ENCODE measurements at regions not wholly inside any gene's neighbourhood (a gene's known extent, or its start where the extent isn't known, plus 50 kb on each side); places are given as distances from the start of the nearest gene placed in this dataset.

DNA sequence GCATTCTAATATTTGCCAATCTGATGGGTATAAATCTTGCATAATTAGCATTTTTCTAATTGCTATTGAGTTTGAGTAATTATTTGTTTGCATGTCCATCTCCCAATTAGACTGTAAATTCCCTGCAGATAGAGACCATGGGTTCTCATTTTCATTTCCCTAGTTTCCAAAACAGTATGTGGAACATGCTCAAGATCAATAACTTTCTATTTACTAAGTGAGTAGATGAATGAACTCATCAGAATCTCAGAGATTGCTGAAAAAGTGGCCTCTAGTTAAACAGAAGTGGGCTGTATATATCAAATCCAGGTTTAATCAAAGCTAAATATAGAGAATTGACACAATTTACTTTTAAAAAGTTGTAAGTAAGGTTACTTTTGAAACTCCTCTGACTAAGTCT, 138.0 kb upstream of the PGR start:
- TF ChIP-seq BHLHE40 (IDR thresholded peaks at IDR 0.05; ENCODE audit: borderline replicate concordance) (no peak), HDGF (IDR thresholded peaks at IDR 0.05; ENCODE audit: borderline replicate concordance) (no peak), LEF1 (IDR thresholded peaks at IDR 0.05; ENCODE audit: borderline replicate concordance) (no peak), CTBP1 (IDR thresholded peaks at IDR 0.05; ENCODE audit: borderline replicate concordance) (no peak), FOXK2 (IDR thresholded peaks at IDR 0.05) (no peak), NFRKB (IDR thresholded peaks at IDR 0.05) (no peak), SUZ12 (IDR thresholded peaks at IDR 0.05) (no peak), ELF4 (IDR thresholded peaks at IDR 0.05) (no peak), ARNT (IDR thresholded peaks at IDR 0.05) (no peak), FOXM1 (IDR thresholded peaks at IDR 0.05; ENCODE audit: borderline replicate concordance) (no peak), TARDBP (IDR thresholded peaks at IDR 0.05) (no peak), ZNF384 (IDR thresholded peaks at IDR 0.05) (no peak), SP1 (IDR thresholded peaks at IDR 0.05) (no peak)
- TF ChIP-seq, protein P1, sequence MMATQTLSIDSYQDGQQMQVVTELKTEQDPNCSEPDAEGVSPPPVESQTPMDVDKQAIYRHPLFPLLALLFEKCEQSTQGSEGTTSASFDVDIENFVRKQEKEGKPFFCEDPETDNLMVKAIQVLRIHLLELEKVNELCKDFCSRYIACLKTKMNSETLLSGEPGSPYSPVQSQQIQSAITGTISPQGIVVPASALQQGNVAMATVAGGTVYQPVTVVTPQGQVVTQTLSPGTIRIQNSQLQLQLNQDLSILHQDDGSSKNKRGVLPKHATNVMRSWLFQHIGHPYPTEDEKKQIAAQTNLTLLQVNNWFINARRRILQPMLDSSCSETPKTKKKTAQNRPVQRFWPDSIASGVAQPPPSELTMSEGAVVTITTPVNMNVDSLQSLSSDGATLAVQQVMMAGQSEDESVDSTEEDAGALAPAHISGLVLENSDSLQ (IDR thresholded peaks at IDR 0.05) = no peak

All from HEK293T (cell line).